ENCODE measurements at regions not wholly inside any gene's neighbourhood (a gene's known extent, or its start where the extent isn't known, plus 50 kb on each side); places are given as distances from the start of the nearest gene placed in this dataset.

DNA sequence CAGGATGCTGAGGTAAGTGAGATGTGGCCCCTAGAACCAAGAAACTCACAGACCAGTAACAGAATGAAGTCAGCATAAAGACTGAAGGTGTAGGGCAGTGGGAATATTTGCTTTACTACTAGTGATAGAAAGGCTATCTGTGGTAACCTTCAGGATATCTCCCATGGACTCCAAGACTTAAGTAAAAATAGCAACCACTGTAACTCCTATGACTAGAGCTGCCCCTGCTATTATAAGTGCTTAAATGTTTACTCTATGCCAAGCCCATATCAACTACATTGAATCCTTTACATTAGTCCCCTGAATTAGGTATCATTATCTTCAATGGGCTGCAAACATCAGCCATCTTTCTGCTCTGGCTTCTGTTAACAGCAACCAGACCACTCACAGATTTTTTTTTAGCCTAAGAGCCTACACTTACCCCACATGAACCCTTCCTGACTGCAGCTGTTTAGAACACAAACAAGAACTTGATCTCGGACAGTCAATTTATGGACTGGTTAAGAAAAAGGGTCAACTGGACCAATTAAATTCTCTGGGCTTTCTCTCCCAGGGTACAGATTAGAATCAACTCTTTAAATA lies 335.1 kb upstream of the API5 start:
- TF ChIP-seq ZNF274 (IDR thresholded peaks at IDR 0.05; ENCODE audit: low read depth, low read length) (no peak), SUZ12 (IDR thresholded peaks at IDR 0.05; ENCODE audit: extremely low read depth, insufficient read depth, insufficient read length) (no peak), YY1 (IDR thresholded peaks at IDR 0.05; ENCODE audit: insufficient read depth, insufficient read length) (no peak)

Measured in NT2/D1 (cell line).